ENCODE measurements at regions not wholly inside any gene's neighbourhood (a gene's known extent, or its start where the extent isn't known, plus 50 kb on each side); places are given as distances from the start of the nearest gene placed in this dataset.

DNA sequence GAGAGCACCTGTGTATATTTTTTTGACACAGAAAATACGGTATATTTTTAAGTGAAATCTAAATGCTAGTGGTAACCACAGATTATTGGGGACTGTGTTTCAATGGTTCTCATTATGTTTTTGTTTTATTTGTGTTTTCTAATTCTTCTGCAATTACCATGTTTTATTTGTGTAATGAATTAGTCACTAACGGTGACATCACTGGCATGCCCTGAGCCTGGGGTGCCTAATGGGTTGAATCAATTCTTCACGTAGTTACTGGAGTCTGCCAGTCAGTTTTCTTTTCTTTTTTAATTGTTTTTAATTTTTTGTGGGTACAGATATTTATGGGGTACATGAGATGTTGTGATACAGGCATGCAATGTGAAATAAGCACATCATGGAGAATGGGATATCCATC is 168.8 kb downstream of the RELL1 start:
- Mint-ChIP-seq H3K4me1 (no peaks in the 10 kb centered on the region), H3K4me3 (no peak overlapping the region), H3K27me3 (ENCODE audit: low read depth) (no peaks in the 10 kb centered on the region), H3K27ac (ENCODE audit: unreplicated experiment) (no peak overlapping the region), H3K9me3 (peaks cover 36% of the 10 kb centered on the region), H3K36me3 (ENCODE audit: low read depth) (peaks cover 35% of the 10 kb centered on the region)
- TF ChIP-seq, protein P1, sequence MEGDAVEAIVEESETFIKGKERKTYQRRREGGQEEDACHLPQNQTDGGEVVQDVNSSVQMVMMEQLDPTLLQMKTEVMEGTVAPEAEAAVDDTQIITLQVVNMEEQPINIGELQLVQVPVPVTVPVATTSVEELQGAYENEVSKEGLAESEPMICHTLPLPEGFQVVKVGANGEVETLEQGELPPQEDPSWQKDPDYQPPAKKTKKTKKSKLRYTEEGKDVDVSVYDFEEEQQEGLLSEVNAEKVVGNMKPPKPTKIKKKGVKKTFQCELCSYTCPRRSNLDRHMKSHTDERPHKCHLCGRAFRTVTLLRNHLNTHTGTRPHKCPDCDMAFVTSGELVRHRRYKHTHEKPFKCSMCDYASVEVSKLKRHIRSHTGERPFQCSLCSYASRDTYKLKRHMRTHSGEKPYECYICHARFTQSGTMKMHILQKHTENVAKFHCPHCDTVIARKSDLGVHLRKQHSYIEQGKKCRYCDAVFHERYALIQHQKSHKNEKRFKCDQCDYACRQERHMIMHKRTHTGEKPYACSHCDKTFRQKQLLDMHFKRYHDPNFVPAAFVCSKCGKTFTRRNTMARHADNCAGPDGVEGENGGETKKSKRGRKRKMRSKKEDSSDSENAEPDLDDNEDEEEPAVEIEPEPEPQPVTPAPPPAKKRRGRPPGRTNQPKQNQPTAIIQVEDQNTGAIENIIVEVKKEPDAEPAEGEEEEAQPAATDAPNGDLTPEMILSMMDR (conservative IDR thresholded peaks at IDR 0.05) = no peak
- no peak for DNase-seq (ENCODE audit: low read depth, low spot score)

DNA sequence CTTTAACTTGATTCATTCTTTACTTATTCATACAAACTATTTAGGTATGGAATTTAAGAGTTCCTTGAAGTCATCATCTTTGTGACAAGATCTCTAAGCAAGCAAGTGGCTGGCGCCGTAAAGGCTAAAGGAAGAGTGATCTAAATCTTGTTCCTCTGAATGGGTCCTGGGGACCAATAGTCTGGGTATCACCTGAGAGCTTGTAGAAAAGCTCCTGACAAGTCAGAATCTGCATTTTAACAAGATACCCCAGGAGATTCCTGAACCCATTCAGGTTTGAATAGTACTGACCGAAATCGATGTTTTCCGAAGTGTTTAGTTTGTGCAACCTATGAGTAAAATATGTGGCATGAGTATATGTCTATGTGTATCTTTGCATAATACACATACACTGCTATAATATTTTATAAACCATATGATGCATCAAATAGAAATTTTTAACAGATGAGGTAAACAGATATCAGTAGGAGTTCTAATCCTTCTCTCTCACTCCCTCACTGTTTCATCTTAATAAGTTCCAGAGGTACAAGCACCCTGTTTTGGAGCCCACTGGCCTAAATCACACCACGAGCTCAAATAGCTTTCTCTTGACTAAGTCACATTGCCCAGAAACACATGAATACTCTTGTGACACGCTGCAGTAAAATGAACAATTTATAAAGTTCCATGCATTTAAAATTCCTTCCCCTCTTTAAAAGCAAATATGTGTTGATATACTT is 170.0 kb downstream of the RELL1 start:
- peaks cover 35% of the 10 kb centered on the region for H3K36me3 Mint-ChIP-seq (ENCODE audit: low read depth)
- H3K4me1 Mint-ChIP-seq = no peaks in the 10 kb centered on the region
- H3K9me3 Mint-ChIP-seq = peaks cover 34% of the 10 kb centered on the region
- DNase-seq (ENCODE audit: low read depth, low spot score) = no peak
- no peaks in the 10 kb centered on the region for H3K27me3 Mint-ChIP-seq (ENCODE audit: low read depth)
- no peak overlapping the region for H3K27ac Mint-ChIP-seq (ENCODE audit: unreplicated experiment)
- TF ChIP-seq, protein P1 (conservative IDR thresholded peaks at IDR 0.05) = no peak
- no peak overlapping the region for H3K4me3 Mint-ChIP-seq

DNA sequence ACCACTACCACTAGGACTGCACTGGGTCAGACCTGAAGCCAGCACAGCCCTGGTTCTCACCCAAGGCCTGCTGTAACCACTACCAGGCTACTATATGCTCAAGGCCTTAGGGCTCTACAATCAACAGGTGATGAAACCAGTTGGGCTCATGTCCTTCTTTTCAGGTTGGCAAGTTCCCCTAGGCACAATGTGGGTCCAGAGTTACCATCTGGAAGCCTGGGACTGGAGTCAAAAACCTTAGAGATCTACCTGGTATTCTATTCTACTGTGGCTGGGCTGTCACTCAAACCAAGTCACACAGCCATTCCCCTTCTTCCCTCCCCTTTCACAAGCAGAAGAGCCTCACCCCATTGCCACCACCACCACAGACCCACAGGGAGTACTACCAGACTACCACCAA is 175.6 kb downstream of the RELL1 start:
- TF ChIP-seq, protein P1 (conservative IDR thresholded peaks at IDR 0.05) = no peak
- no peaks in the 10 kb centered on the region for H3K4me1 Mint-ChIP-seq
- no peaks in the 10 kb centered on the region for H3K27me3 Mint-ChIP-seq (ENCODE audit: low read depth)
- no peak for DNase-seq (ENCODE audit: low read depth, low spot score)
- no peak overlapping the region for H3K4me3 Mint-ChIP-seq
- H3K27ac Mint-ChIP-seq (ENCODE audit: unreplicated experiment) = peak overlapping the region; percentile 43
- H3K36me3 Mint-ChIP-seq (ENCODE audit: low read depth) = peaks cover 22% of the 10 kb centered on the region
- H3K9me3 Mint-ChIP-seq = peaks cover 16% of the 10 kb centered on the region

DNA sequence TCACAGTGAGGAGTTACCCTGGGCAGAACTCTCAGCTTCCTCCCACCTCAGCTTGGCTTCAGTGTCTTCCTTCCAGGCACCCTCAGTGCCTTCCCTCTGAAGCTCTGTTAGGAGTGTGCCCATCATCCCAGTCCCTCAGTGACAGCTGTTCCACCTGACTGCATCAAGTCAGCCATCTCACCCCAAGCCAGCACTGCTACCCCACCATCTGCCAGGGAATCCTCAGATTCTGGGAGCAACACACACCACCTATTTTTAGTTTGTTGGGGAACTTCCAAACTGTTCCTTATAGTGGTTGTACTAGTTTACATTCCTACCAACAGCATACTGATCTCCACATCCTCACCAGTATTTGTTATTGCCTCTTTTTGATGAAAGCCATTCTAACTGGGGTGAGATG is 182.9 kb downstream of the RELL1 start:
- TF ChIP-seq, protein P1 (conservative IDR thresholded peaks at IDR 0.05) = no peak
- no peak overlapping the region for H3K4me3 Mint-ChIP-seq
- peaks cover 16% of the 10 kb centered on the region for H3K9me3 Mint-ChIP-seq
- DNase-seq (ENCODE audit: low read depth, low spot score) = no peak
- peaks cover 20% of the 10 kb centered on the region for H3K36me3 Mint-ChIP-seq (ENCODE audit: low read depth)
- no peaks in the 10 kb centered on the region for H3K27me3 Mint-ChIP-seq (ENCODE audit: low read depth)
- no peaks in the 10 kb centered on the region for H3K4me1 Mint-ChIP-seq
- H3K27ac Mint-ChIP-seq (ENCODE audit: unreplicated experiment) = no peak overlapping the region

DNA sequence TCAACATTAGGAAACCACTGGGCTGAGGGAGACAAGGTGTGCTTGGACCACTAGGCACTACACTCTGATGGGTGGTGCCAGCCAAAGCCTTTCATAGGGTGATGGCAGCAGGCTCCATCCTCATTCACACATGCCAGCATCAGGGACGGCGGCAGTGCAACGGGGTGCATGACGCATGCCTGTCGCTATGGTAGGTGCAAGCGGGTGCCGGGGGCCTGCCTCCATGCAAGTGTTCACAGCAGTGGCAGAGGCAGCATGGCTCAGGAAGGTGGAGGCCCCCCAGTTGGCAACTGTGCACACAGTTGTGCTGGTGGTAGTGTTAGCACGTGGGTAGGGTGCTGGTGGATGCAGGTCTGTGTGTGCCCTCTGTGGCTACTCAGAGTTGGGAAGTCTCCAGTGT is 184.1 kb downstream of the RELL1 start:
- Mint-ChIP-seq H3K4me1 (no peaks in the 10 kb centered on the region), H3K27me3 (ENCODE audit: low read depth) (no peaks in the 10 kb centered on the region), H3K27ac (ENCODE audit: unreplicated experiment) (no peak overlapping the region), H3K36me3 (ENCODE audit: low read depth) (peaks cover 20% of the 10 kb centered on the region), H3K4me3 (no peak overlapping the region), H3K9me3 (peaks cover 24% of the 10 kb centered on the region)
- DNase-seq (ENCODE audit: low read depth, low spot score) = no peak
- TF ChIP-seq, protein P1 (conservative IDR thresholded peaks at IDR 0.05) = no peak
